NCI-H187 treated with DMSO at 0.1 percent for 48 hours (cell line): ENCODE measurements at regions not wholly inside any gene's neighbourhood (a gene's known extent, or its start where the extent isn't known, plus 50 kb on each side); places are given as distances from the start of the nearest gene placed in this dataset.
A peak's percentile ranks its signal among the peaks of the same experiment; 100 is the strongest.
"Not testable (repeated sequence)": the region's sequence is repeated elsewhere in the genome, so short reads cannot be mapped to it uniquely, and the experiment has no call there.

ENCODE experiments used
- DNase-seq: peaks from one replicate; lab custom pipeline; 2025; lab: John Stamatoyannopoulos, UW

GRCh38 chr10:23648618-23649017 is 209.7 kb downstream of the OTUD1 start:
- DNase-seq, result no peak

DNA sequence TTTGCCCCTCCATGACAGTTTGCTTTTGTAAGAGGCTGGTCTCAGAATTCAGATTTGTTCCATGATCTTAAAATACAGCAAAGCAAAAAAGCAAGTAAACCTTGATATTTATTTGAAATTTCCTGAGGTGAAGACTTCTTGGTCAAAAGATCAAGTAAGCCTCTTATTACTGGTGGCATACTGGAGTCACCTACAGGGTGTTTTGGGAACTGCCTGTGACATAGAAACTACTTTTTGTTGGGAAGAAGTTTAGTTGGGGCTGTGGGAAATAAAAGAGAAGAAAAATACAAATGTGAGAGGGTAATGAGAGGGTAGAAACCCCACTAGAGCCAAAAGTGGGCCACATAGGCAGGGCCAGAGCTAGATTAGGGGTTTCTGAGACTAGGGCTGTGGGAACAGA is 217.9 kb downstream of the OTUD1 start:
- no peak for DNase-seq

GRCh38 chr10:23657677-23658076 is 218.8 kb downstream of the OTUD1 start:
- no peak for DNase-seq

GRCh38 chr10:23671866-23672265 is 233.0 kb downstream of the OTUD1 start:
- DNase-seq, result not testable (repeated sequence)

DNA sequence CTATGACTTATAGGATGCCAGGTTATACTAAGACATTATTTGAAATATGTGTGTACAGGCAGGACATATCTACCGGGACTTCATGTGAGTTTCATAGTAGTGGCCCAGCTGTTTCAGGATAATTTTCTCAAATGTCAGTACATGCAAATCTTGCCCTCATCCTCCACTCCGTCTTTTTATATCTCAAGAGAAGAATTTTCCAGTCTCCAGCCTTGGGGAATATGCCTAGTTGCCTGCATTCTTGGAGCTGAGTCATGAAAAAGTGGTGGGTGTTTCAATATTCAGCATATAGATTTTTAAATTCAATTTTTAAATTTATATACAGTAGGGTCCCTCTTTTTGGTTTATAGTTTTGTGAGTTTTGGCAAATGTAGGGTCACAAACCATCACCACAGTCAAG is 236.7 kb downstream of the OTUD1 start:
- no peak for DNase-seq

GRCh38 chr10:23676296-23676695 is 237.4 kb downstream of the OTUD1 start:
- DNase-seq, result no peak

DNA sequence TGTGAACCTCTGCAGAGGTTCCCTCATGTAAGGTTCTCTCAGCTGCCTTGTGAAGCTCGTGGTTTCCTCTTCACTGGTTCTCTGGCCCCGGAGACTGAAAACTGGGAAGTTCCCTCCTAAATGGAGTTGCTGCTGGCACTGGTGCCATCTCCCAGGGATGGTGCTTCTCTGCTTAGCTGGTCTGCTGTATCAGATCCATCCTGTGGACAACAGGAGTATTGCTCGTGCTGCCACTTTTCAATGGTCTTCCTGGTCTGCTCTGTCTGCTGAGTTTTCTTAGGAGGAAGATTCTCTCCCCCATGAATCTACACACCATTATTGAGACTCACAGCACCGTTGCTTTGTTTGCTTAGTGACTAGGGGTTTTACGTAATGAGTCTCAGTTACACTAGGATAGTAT is 247.8 kb downstream of the OTUD1 start:
- no peak for DNase-seq

- no peak for DNase-seq
Observed at GRCh38 chr10:23692736-23693135, 253.9 kb downstream of the OTUD1 start.

DNA sequence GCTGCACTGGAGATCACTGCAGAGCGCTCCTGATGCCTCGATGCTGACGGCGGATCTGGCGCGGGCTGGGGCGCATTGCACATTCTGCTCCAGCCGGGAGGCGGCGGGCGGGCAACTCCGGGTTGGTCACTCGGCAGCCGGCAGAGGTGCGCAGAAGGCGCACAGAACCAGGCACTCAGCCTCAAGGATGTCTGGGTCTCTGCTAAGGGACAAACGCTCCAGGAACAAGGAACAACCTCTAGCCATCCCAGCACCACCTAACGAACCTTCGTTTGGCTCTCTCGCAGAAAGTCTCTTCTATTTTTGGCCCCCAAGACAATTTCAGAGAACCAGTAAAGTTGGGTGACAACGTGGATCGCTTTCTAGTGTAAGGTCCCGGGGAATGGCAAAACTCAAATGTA is 254.6 kb downstream of the OTUD1 start:
- DNase-seq, result no peak

- no peak for DNase-seq
Observed at GRCh38 chr10:23693925-23694324, 255.1 kb downstream of the OTUD1 start.

DNA sequence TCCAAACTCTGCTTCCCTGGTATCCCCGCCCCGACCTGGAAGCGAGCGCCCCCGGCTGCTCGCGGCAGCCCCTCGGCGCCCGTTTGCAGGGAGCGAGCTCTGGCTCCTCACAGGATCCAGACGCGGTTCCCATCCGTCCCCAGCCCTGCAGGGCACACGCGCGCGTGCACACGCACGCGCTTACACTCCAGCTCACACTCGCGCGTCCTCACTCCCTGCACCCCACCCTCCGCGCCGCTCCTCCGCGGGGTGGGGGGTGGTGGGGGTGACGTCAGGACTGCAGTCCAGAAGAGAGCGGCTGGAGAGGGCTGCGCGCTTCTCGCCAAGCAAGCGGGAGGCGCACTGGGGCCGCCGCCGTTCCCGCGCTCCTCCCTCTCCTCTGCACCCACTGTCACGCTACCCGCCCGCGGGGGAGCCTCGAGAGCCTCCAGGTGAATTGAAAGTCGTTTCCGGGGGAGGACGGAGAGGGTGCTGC is 255.6 kb downstream of the OTUD1 start:
- no peak for DNase-seq

DNA sequence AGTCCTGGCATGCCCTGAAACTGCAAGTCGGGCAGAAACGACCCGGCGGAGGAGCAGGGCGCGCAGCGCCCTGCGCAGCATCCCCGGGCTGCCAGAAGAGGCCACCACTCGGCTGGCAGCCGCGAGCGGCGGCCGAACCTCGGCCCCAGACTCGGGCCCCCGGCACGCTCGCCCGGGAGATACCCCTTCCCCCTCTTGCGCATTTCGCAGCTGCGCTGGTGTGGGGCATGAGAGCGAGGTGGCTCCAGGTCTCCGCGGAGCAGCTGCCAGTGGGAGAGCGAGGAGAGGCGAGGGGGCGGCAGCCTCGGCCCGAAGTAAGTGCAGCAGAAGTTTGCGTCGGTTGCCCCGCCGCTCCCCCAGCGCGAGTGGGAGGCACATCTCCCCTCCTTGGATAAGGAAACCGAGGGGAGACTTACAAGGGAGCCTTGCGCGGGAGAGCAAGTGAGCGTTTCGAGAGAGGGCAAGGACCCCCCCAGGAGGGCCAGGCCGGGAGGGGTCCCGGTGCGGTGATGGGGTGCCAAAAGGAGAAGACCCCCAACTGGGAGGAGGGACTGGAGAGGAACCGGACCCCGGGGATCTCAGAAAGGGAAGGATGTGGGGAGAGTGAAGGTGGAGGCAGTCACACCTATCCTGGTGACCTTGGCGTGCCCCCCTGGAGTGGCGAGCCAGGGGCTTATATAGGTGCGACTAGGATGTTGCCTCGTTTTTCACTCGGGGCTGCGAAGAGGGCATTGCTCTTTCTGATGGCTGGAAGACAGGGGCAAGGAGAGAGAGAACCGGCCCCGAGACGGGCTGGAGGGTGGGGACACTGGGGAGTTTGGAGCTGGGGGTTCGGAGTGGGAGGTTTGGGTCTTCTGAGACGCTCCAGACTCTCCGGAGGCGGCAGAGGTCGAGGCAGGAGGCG is 256.3 kb downstream of the OTUD1 start:
- DNase-seq, result no peak

DNA sequence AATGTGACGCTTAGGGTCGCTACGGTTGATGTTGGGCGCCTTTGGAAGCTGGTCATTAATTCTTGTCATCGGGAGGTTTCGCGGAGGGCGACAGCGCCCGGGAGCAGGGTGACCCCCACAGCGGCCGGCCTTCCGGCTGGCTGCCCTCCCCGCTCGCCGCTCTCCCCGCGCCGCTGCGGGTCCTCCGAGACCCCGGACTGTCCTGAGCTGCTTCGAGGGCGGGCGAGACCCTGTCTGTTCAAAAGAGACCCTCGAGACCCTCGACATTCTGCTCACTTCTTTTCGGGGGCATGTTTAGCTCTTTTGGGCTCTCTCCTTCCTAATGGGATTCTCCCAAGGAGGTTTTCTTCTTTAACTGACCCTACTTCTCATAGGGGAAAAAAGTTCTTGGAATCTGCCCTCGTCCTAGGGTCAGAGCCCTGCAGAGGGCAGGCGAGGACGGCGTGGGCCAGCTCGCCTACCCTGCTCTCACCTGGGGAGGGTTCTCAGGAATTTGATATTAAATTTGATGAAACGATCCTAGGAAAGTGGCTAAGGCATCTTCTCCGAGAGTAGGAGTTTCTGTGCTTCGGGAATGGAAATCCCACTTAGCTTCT is 257.0 kb downstream of the OTUD1 start:
- DNase-seq, result no peak

- DNase-seq, result no peak
Observed at GRCh38 chr10:23696476-23696875, 257.6 kb downstream of the OTUD1 start.

GRCh38 chr10:23702977-23703414 is 264.1 kb downstream of the OTUD1 start:
- DNase-seq, result peak; percentile 3

DNA sequence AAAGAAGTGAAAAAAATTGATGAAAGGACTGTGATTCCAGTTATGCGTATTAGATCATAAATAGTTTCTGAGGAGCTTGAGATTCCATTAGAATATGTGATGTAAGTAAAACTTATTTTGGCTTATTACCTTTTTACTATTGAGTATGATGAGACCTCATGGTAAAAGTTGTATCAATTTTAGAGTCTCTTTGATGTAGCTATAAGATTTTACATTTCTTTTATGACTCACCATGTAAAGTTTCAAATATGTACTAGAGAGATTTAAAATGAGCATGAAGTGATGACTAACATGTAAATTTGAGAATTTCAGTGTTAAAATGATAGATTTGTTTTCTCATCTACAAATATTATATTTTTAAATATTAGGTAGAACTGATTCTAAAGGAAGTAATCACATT is 276.5 kb downstream of the OTUD1 start:
- DNase-seq, result no peak

DNA sequence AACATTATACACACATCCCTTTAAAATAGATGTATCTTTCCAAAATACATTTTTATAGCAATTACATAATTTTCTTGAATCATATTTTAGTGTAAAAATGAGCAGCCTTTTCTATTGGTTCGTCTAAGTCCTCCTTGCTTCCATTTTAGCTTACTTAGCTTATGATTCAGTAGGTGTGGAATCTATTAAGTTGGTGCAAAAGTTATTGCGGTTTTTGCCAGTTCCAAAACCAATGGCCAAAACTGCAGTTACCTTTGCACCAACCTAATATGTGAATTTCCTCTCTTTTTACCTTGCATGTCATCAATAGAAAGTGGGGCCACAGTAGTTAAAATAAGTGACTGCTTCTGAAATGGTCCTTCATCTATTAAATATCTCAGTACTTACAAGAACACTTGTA is 279.0 kb downstream of the OTUD1 start:
- DNase-seq, result no peak

- DNase-seq, result no peak
Observed at GRCh38 chr10:23718946-23719345, 280.1 kb downstream of the OTUD1 start.

DNA sequence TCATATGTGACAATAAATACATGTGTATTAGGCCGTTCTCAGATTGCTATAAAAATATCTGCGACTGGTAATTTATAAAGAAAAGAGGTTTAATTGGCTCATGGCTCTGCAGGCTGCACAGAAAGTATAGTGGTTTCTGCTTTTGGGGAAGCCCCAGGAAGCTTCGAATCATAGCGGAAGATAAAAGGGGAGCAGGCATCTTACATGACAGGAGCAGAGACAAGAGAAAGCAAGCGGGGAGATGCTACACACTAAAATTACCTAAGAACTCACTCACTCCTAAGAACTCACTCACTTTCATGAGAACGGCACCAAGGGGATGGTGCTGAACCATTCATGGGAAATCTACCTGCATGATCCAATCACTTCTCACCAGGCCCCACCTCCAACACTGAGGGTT is 284.9 kb downstream of the OTUD1 start:
- no peak for DNase-seq

- DNase-seq, result no peak
Observed at GRCh38 chr10:23725548-23725947, 286.7 kb downstream of the OTUD1 start.

DNA sequence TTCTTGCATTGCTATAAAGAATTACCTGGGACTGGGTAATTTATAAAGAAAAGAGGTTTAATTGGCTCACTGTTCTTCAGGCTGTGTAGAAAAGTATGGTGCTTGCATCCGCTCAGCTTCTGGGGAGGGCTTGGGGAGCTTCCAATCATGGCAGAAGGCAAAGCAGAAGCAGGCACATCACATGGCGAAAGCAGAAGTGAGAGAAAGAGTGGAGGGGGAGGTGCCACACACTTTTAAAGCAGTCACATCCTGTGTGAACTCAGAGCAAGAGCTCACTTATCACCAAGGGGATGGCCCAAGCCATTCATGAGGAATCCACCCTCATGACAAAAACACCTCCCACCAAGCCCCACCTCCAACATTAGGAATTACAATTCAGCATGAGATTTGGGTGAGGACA is 303.5 kb downstream of the OTUD1 start:
- DNase-seq, result no peak

- DNase-seq, result no peak
Observed at GRCh38 chr10:23742807-23743206, 303.9 kb downstream of the OTUD1 start.

GRCh38 chr10:23754179-23754578 is 315.3 kb downstream of the OTUD1 start:
- DNase-seq, result no peak
